Coronary artery (tissue), 2 donors: ENCODE measurements at regions not wholly inside any gene's neighbourhood (a gene's known extent, or its start where the extent isn't known, plus 50 kb on each side); places are given as distances from the start of the nearest gene placed in this dataset.

Experiments used
- DNase-seq: peaks from one replicate; pipeline ENCODE4 v3.0.0-alpha.2; 2017; ENCODE audit warnings: low spot score
- H3K27ac ChIP-seq, 2 donors: fragments of 200-600 bp; sonication (generic); one replicate each; pipeline ENCODE4 v1.5.1; 2016 to 2019
- H3K4me3 ChIP-seq: fragments of 200-600 bp; sonication (generic); 2 replicates; pipeline ENCODE4 v1.5.1; 2016; ENCODE audit warnings: mild to moderate bottlenecking, moderate library complexity
- TF ChIP-seq, protein P1 (sequence below): fragments of 200-600 bp; sonication (generic); IDR thresholded peaks from one replicate; pipeline ENCODE4 v1.5.1; 2019; ENCODE audit warnings: antibody characterized with exemption

DNA sequence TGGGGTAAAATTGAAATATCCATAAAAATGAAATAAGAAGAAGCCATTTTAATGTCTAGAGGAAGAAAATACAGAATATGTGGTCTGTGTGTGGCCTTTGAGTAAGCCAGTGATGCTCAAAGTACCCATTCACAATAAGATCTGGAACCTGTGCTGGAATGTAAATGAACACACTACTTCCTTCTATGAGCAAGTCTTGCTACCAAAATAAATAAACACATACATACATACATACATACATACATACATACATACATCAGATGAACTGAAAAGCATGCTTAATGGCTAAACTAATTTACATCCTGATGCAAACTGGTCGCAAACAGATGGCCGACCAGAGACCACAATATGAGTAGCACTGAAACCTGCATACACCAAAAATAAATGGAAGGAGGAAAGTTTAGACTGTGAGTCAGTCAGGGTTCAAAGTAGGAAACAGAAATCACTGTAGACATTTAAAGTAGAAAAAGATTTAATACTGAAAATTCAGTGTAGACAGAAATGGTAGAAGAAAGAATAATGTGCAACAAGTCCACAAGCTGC is 317.6 kb downstream of the CAAP1 start:
- TF ChIP-seq, protein P1, sequence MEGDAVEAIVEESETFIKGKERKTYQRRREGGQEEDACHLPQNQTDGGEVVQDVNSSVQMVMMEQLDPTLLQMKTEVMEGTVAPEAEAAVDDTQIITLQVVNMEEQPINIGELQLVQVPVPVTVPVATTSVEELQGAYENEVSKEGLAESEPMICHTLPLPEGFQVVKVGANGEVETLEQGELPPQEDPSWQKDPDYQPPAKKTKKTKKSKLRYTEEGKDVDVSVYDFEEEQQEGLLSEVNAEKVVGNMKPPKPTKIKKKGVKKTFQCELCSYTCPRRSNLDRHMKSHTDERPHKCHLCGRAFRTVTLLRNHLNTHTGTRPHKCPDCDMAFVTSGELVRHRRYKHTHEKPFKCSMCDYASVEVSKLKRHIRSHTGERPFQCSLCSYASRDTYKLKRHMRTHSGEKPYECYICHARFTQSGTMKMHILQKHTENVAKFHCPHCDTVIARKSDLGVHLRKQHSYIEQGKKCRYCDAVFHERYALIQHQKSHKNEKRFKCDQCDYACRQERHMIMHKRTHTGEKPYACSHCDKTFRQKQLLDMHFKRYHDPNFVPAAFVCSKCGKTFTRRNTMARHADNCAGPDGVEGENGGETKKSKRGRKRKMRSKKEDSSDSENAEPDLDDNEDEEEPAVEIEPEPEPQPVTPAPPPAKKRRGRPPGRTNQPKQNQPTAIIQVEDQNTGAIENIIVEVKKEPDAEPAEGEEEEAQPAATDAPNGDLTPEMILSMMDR = no peak
- no peak overlapping the region for H3K27ac ChIP-seq
- H3K4me3 ChIP-seq = no peak overlapping the region
- DNase-seq = no peak

DNA sequence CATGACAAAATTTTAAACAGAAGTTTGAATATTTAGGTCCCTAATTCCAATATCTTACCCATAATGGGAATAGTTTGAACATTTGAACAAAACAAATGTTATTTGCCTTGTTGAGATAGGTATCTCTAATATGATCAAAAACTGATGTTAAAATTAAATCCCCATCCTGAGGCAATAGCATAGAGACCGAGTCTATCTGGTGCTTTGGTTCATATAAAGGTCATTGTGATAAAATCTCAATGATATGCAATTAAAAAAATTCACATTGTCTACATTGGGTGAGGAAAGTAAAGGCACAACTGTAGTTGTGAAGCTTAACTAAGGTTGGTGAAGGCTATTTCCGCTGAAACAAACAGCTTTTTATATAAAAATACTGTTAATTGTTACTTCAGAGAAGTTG is 318.3 kb downstream of the CAAP1 start:
- DNase-seq = no peak
- Histone ChIP-seq H3K4me3 (no peak overlapping the region), H3K27ac (no peak overlapping the region)
- TF ChIP-seq, protein P1 = no peak

- TF ChIP-seq, protein P1 = no peak
Measured at GRCh38 chr9:26567976-26568375, 324.6 kb downstream of the CAAP1 start.

DNA sequence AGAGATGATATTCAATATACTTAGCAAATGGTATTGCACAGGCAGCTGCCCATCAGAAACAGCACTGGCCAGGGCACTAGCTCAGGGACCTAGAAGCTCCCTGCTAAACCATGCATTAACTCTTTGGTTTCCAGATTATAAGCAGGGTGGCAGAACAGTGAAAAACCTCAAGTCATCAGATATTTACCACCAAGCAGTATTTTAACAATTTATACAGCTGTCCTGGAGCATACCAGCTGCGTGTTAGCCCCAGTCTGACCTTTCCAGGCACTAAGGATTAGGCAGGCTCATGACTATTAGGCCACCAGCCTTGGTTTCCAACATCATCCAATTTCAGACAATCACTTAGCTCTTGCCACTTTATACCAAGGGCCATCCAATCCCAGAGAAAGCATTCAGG is 326.5 kb downstream of the CAAP1 start:
- TF ChIP-seq, protein P1 = no peak
- H3K27ac ChIP-seq = no peak overlapping the region

More at GRCh38 chr9:26567976-26568375, 324.6 kb downstream of the CAAP1 start:
- DNase-seq = no peak
- Histone ChIP-seq H3K27ac (no peak overlapping the region), H3K4me3 (no peak overlapping the region)

DNA sequence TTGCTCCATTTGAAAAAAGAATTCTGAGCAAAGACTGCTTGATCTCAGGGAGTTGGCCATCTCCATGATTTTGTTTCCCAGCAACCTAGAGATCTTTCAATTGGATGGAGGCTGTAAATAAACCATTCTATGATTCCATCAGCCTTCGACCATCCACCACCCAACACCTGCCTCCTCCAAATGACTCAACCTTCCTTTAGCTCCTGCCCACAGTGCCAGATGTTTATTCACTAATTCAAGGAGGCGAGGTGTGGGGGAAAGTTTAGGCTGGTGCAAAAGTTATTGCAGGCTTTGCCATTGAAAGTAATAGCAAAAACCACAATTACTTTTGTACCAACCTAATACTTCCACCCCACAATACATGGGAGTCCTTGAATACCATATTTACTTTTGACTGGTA is 327.5 kb downstream of the CAAP1 start:
- TF ChIP-seq, protein P1 = no peak
- DNase-seq = no peak
- Histone ChIP-seq H3K4me3 (no peak overlapping the region), H3K27ac (no peak overlapping the region)

More for the DNA sequence above, 326.5 kb downstream of the CAAP1 start:
- DNase-seq = no peak
- H3K4me3 ChIP-seq = no peak overlapping the region

DNA sequence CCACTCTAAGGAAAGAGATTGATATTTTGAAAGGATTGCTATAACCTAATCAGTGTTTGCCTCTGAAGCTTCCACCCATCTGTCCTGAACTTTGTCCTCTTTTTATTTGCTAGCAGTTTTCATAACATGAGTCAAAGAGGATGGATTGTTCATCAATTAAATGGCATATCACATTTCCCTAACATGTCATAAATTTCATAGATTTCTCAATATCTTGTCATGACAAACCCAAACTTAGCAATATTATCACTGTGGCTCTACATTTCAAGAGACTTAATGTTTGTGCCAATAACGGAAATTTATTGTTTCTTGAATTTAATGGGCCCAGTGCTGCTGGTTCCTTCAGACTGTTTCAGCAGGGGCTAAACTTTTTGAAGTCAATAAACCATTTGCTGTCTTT is 330.3 kb downstream of the CAAP1 start:
- TF ChIP-seq, protein P1 = no peak
- DNase-seq = no peak
- Histone ChIP-seq H3K4me3 (no peak overlapping the region), H3K27ac (no peak overlapping the region)

GRCh38 chr9:26561928-26562327 is 330.7 kb downstream of the CAAP1 start:
- no peak overlapping the region for H3K27ac ChIP-seq
- DNase-seq = no peak
- no peak overlapping the region for H3K4me3 ChIP-seq
- TF ChIP-seq, protein P1 = no peak
